AG10803 (cell line): ENCODE measurements at regions not wholly inside any gene's neighbourhood (a gene's known extent, or its start where the extent isn't known, plus 50 kb on each side); places are given as distances from the start of the nearest gene placed in this dataset.

ENCODE experiments used
- DNase-seq: peaks from one replicate; pipeline ENCODE4 v3.0.0; 2010; ENCODE audit warnings: low read depth
- H3K4me3 ChIP-seq: 2 replicates; pipeline ENCODE4 v1.5.1; 2011; ENCODE audit warnings: mild to moderate bottlenecking, low read length, control low read depth
- CTCF ChIP-seq: conservative IDR thresholded peaks from 2 replicates; pipeline ENCODE4 v1.5.1; 2011; ENCODE audit warnings: mild to moderate bottlenecking, low read length, control low read depth, inconsistent platforms

GRCh38 chr2:122098306-122098705 lies 342.9 kb downstream of the TSN start:
- no peak overlapping the region for H3K4me3 ChIP-seq
- DNase-seq = peak; percentile 32
- no peak for TF ChIP-seq CTCF

DNA sequence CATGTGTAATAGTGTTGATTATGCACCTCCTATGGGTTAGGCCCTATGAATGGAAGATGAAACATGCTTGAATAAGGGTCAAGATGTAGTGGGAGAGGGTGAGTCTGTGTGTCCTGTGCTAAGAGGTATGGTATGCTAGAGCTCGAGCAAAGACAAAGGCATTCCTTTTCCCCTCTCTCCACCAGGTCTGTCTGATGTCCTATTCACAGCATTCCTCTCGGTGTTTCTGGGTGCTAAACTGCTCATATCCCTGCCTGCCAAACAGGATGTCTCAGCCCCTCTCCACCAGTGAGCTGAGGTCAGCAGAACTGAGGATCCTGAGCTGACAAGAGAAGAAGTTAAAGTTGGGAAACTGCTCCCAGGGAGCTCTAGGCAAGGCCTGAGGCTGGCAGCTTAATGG lies 344.9 kb downstream of the TSN start:
- H3K4me3 ChIP-seq = no peak overlapping the region
- DNase-seq = peak; percentile 42
- no peak for TF ChIP-seq CTCF

- no peak overlapping the region for H3K4me3 ChIP-seq
- TF ChIP-seq CTCF = no peak
- DNase-seq = no peak
These were observed 345.3 kb downstream of the TSN start for GRCh38 chr2:122100756-122101155.

DNA sequence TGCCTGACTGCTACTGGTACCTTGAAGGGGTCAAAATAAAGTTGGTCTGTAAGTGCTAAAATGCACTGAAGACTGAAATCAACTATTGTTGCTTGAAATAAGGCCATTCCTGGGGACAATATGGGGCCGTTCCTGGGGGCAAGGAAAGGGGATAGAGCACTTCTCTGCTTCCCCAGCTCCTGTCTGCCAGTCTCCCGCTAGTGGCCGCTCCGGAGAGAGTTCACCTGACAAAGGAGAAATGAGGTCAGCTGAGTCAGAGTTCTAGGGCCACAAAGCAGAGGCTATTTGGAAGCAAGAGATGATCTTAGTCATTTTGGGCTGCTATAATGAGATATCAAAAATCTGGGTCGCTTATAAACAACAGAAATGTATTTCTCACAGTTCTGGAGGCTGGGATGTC lies 345.9 kb downstream of the TSN start:
- TF ChIP-seq CTCF = no peak
- DNase-seq = no peak
- no peak overlapping the region for H3K4me3 ChIP-seq

DNA sequence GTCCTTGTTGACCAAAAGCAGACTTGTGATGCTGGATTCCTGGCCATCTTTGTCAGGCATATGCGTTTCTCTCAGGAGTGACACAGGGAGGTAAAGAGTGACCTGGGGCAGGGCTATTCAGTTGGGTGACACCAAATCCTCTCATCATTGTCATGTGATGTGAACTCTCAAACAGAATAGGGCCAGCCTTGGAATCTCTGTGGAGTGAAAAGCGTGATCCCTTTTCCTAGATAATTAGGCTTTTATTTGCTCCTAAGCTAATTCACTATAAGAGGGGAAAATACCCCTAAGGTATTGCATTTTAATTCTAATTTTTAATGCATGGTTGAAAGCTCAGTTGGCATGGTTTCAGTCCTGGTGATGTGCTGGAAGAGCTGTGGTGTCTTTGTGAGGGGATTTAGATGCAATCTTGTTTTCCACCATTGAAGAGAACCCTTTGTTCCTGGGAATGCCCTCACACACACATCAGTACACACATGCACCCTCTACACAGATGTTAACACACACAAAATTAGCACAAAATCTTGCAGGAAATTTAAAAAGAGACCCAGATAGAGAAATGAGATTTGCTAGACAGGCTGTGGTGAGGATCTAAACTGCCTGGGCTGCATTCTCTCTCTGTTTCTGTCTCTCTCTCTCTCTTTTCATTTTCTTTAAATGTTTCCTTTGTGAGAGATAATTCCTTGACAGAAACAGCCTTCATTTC lies 349.9 kb downstream of the TSN start:
- no peak for DNase-seq
- no peak overlapping the region for H3K4me3 ChIP-seq
- no peak for TF ChIP-seq CTCF

DNA sequence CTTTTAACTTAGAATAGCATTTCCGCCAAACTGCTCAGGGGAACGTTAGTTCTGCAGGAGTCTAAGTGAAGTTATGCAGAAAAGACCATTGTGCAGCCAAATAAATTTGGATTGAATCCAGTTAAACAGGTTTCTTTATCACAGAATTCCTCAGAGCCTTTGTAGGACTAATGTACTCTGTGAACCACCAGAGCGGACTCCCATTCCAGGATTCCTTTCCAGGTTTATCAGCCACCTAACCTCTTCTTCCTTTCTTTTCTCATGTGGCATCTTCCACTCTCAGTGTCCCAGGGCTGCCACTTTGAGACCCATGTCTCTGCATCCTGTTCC lies 350.4 kb downstream of the TSN start:
- TF ChIP-seq CTCF = no peak
- no peak overlapping the region for H3K4me3 ChIP-seq
- no peak for DNase-seq

DNA sequence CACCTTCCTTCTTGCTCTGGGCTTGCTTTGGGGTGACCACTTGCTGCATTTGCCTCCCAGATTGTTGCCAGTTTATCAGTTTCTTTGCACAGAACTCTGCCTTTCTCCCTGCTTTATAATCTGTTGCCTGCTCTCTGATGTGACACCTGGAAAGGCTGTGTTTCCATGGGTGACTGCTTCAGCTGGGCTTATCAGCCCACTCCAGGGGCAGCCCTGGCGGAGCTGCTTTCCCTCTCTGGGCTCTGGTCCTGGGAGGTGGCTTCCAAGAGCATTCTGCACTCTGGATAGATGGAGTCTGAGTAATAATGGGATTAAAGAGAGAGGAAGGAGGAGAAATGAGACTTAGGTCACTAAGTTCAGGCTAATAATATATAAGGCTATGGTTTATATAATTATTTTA lies 352.7 kb downstream of the TSN start:
- DNase-seq = no peak
- no peak overlapping the region for H3K4me3 ChIP-seq
- TF ChIP-seq CTCF = no peak
